Bronchial epithelial cell (primary cell): ENCODE measurements at regions not wholly inside any gene's neighbourhood (a gene's known extent, or its start where the extent isn't known, plus 50 kb on each side); places are given as distances from the start of the nearest gene placed in this dataset.
"Not testable (repeated sequence)": the region's sequence is repeated elsewhere in the genome, so short reads cannot be mapped to it uniquely, and the experiment has no call there.

Source experiments
- DNase-seq: peaks from one replicate; pipeline ENCODE4 v3.0.0-alpha.2; 2010; ENCODE audit warnings: low read depth
- FAIRE-seq: peaks from 2 replicates; lab custom pipeline; 2011; peaks lifted over from hg19 to GRCh38; lab: Jason Lieb, UNC
- H3K27me3 ChIP-seq: 2 replicates; pipeline ENCODE4 v1.5.1; 2011; ENCODE audit warnings: low read length; ENCODE audit not compliant: control insufficient read depth, insufficient read depth
- H3K36me3 ChIP-seq: 2 replicates; pipeline ENCODE4 v1.5.1; 2011; ENCODE audit warnings: low read length; ENCODE audit not compliant: control insufficient read depth, insufficient read depth
- H3K4me3 ChIP-seq: 2 replicates; pipeline ENCODE4 v1.5.1; 2011; ENCODE audit warnings: mild to moderate bottlenecking, low read depth, low read length, control low read depth
- CTCF ChIP-seq: IDR thresholded peaks from 2 replicates; pipeline ENCODE4 v1.5.1; 2011; ENCODE audit warnings: mild to moderate bottlenecking, moderate library complexity, low read length, control low read depth, inconsistent platforms; ENCODE audit not compliant: insufficient read depth, severe bottlenecking

- DNase-seq, result no peak
- H3K4me3 ChIP-seq, result no peak overlapping the region
- TF ChIP-seq CTCF, result no peak
- no peaks in the 10 kb centered on the region for H3K36me3 ChIP-seq
- FAIRE-seq, result no peak
- no peaks in the 10 kb centered on the region for H3K27me3 ChIP-seq
These were observed 536.5 kb upstream of the SPRY2 start for GRCh38 chr13:80877209-80877943.

GRCh38 chr13:80873589-80873988 lies 532.7 kb upstream of the SPRY2 start:
- H3K27me3 ChIP-seq, result no peaks in the 10 kb centered on the region
- no peak for TF ChIP-seq CTCF
- peak; percentile 62 for DNase-seq
- no peak overlapping the region for H3K4me3 ChIP-seq
- no peak for FAIRE-seq
- H3K36me3 ChIP-seq, result no peaks in the 10 kb centered on the region

- not testable (repeated sequence) for H3K4me3 ChIP-seq, H3K27me3 ChIP-seq, H3K36me3 ChIP-seq, FAIRE-seq
- DNase-seq, result peak; percentile 36
These were observed 531.0 kb upstream of the SPRY2 start for GRCh38 chr13:80871971-80872370.

- FAIRE-seq (no peak), DNase-seq (peak; percentile 91)
- no peak overlapping the region for H3K4me3 ChIP-seq
These were observed 530.6 kb upstream of the SPRY2 start for GRCh38 chr13:80871481-80871880.

GRCh38 chr13:80870186-80870585 lies 529.3 kb upstream of the SPRY2 start:
- no peak for FAIRE-seq

More at GRCh38 chr13:80871481-80871880, 530.6 kb upstream of the SPRY2 start:
- Histone ChIP-seq H3K36me3 (no peaks in the 10 kb centered on the region), H3K27me3 (no peaks in the 10 kb centered on the region)
- no peak for TF ChIP-seq CTCF

GRCh38 chr13:80866921-80867320 lies 526.0 kb upstream of the SPRY2 start:
- no peak for TF ChIP-seq CTCF
- no peaks in the 10 kb centered on the region for H3K36me3 ChIP-seq
- H3K27me3 ChIP-seq, result no peaks in the 10 kb centered on the region
- FAIRE-seq, result no peak
- no peak overlapping the region for H3K4me3 ChIP-seq
- DNase-seq, result no peak

More at GRCh38 chr13:80870186-80870585, 529.3 kb upstream of the SPRY2 start:
- peak; percentile 82 for DNase-seq
- TF ChIP-seq CTCF, result no peak
- Histone ChIP-seq H3K27me3 (no peaks in the 10 kb centered on the region), H3K4me3 (no peak overlapping the region), H3K36me3 (no peaks in the 10 kb centered on the region)
